H9 (cell line): ENCODE measurements at regions not wholly inside any gene's neighbourhood (a gene's known extent, or its start where the extent isn't known, plus 50 kb on each side); places are given as distances from the start of the nearest gene placed in this dataset.

ENCODE experiments used
- DNase-seq: peaks from one replicate; pipeline ENCODE4 v3.0.0-alpha.2; 2017
- H2AFZ ChIP-seq: one replicate; pipeline ENCODE4 v1.6.1; 2013; ENCODE audit warnings: mild to moderate bottlenecking, low read length, control low read depth, moderate library complexity
- H2AK5ac ChIP-seq: 2 replicates; pipeline ENCODE4 v1.6.1; 2013; ENCODE audit warnings: low read length, control low read depth, mixed read lengths; ENCODE audit not compliant: insufficient read length
- H2BK120ac ChIP-seq: one replicate; pipeline ENCODE4 v1.6.1; 2013; ENCODE audit warnings: low read depth, mild to moderate bottlenecking, low read length, control low read depth, inconsistent platforms; ENCODE audit not compliant: poor library complexity, severe bottlenecking
- H2BK12ac ChIP-seq: 2 replicates; pipeline ENCODE4 v1.6.1; 2013; ENCODE audit warnings: low read length, control low read depth, mixed read lengths, low read depth; ENCODE audit not compliant: insufficient read length
- H2BK15ac ChIP-seq: 2 replicates; pipeline ENCODE4 v1.6.1; 2013; ENCODE audit warnings: low read depth, low read length, control low read depth
- H2BK20ac ChIP-seq: one replicate; pipeline ENCODE4 v1.6.1; 2013; ENCODE audit warnings: low read depth, mild to moderate bottlenecking, low read length, control low read depth, inconsistent platforms; ENCODE audit not compliant: poor library complexity, severe bottlenecking
- H2BK5ac ChIP-seq: 2 replicates; pipeline ENCODE4 v1.6.1; 2013; ENCODE audit warnings: low read length, control low read depth, mixed read lengths; ENCODE audit not compliant: insufficient read length
- H3K14ac ChIP-seq: 2 replicates; pipeline ENCODE4 v1.6.1; 2013; ENCODE audit warnings: low read length, control low read depth; ENCODE audit not compliant: insufficient read depth
- H3K18ac ChIP-seq: 2 replicates; pipeline ENCODE4 v1.6.1; 2013; ENCODE audit warnings: low read depth, mild to moderate bottlenecking, mixed read lengths, low read length, control low read depth; ENCODE audit not compliant: insufficient read length
- H3K23ac ChIP-seq: 2 replicates; pipeline ENCODE4 v1.6.1; 2013; ENCODE audit warnings: low read length, control low read depth, mixed read lengths, low read depth; ENCODE audit not compliant: insufficient read length
- H3K23me2 ChIP-seq: 2 replicates; pipeline ENCODE4 v1.6.1; 2013; ENCODE audit warnings: low read depth, mild to moderate bottlenecking, mixed read lengths, low read length, control low read depth; ENCODE audit not compliant: insufficient read length, poor library complexity, severe bottlenecking
- H3K27ac ChIP-seq: 2 replicates; pipeline ENCODE4 v1.5.1; 2013; ENCODE audit warnings: low read length, control low read depth, mixed read lengths, low read depth; ENCODE audit not compliant: insufficient read length
- H3K27me3 ChIP-seq: 2 replicates; pipeline ENCODE4 v1.6.1; 2013; ENCODE audit warnings: low read length, control low read depth, inconsistent platforms; ENCODE audit not compliant: insufficient read depth
- H3K4ac ChIP-seq: 2 replicates; pipeline ENCODE4 v1.6.1; 2013; ENCODE audit warnings: low read depth, mild to moderate bottlenecking, control low read depth, inconsistent platforms, low read length, moderate library complexity
- H3K4me1 ChIP-seq: 2 replicates; pipeline ENCODE4 v1.6.1; 2013; ENCODE audit warnings: low read length, control low read depth, inconsistent platforms; ENCODE audit not compliant: insufficient read depth
- H3K4me2 ChIP-seq: 2 replicates; pipeline ENCODE4 v1.6.1; 2013; ENCODE audit warnings: low read length, control low read depth, mixed read lengths; ENCODE audit not compliant: insufficient read length, insufficient read depth
- H3K56ac ChIP-seq: 2 replicates; pipeline ENCODE4 v1.6.1; 2013; ENCODE audit warnings: low read depth, mild to moderate bottlenecking, mixed read lengths, low read length, control low read depth; ENCODE audit not compliant: insufficient read length
- H3K79me1 ChIP-seq: 2 replicates; pipeline ENCODE4 v1.6.1; 2013; ENCODE audit warnings: low read depth, mild to moderate bottlenecking, moderate library complexity, low read length, control low read depth, inconsistent platforms; ENCODE audit not compliant: insufficient read depth, poor library complexity, severe bottlenecking
- H3K79me2 ChIP-seq: 2 replicates; pipeline ENCODE4 v1.6.1; 2013; ENCODE audit warnings: low read length, control low read depth, inconsistent platforms; ENCODE audit not compliant: insufficient read depth
- H3K9ac ChIP-seq: 2 replicates; pipeline ENCODE4 v1.6.1; 2013; ENCODE audit warnings: low read length, control low read depth, mixed read lengths; ENCODE audit not compliant: insufficient read length; ENCODE audit errors: extremely low read depth
- H3K9me3 ChIP-seq: one replicate; pipeline ENCODE4 v1.6.1; 2013; ENCODE audit warnings: low read depth, low read length, inconsistent platforms; ENCODE audit not compliant: control insufficient read depth
- H3T11ph ChIP-seq: one replicate; pipeline ENCODE4 v1.6.1; 2013; ENCODE audit warnings: mild to moderate bottlenecking, low read length, control low read depth, inconsistent platforms
- H4K20me1 ChIP-seq: one replicate; pipeline ENCODE4 v1.6.1; 2013; ENCODE audit not compliant: control insufficient read depth, insufficient read length, insufficient read depth
- H4K5ac ChIP-seq: 2 replicates; pipeline ENCODE4 v1.6.1; 2013; ENCODE audit warnings: low read depth, mild to moderate bottlenecking, mixed read lengths, low read length, control low read depth; ENCODE audit not compliant: insufficient read length
- H4K8ac ChIP-seq: replicated peaks from 2 replicates; pipeline ENCODE4 v1.6.1; 2013; ENCODE audit warnings: low read length, control low read depth, mixed read lengths, low read depth; ENCODE audit not compliant: insufficient read length
- H4K91ac ChIP-seq: 2 replicates; pipeline ENCODE4 v1.6.1; 2013; ENCODE audit warnings: low read depth, mild to moderate bottlenecking, moderate library complexity, mixed read lengths, low read length, control low read depth; ENCODE audit not compliant: insufficient read length
- H3K27ac Mint-ChIP-seq, 3 experiments: 2 replicates in 2 of 3; 3 replicates in 1 of 3; pipeline ENCODE4 v1.8.0; 2020 to 2021; ENCODE audit warnings: mixed read lengths in 3 of 3, mild to moderate bottlenecking in 1 of 3, moderate library complexity in 1 of 3
- H3K27me3 Mint-ChIP-seq: 2 replicates; pipeline ENCODE4 v1.8.0; 2021; ENCODE audit warnings: low read depth, mild to moderate bottlenecking, moderate library complexity, mixed read lengths
- H3K36me3 Mint-ChIP-seq, 3 experiments: 2 replicates in 2 of 3; 3 replicates in 1 of 3; pipeline ENCODE4 v1.8.0; 2020 to 2021; ENCODE audit warnings: low read depth in 3 of 3, mixed read lengths in 3 of 3; ENCODE audit not compliant: insufficient read depth in 1 of 3
- H3K4me1 Mint-ChIP-seq, 2 experiments: 2 replicates each; pipeline ENCODE4 v1.8.0; 2020; ENCODE audit warnings: mixed read lengths in 2 of 2
- H3K4me3 Mint-ChIP-seq, 2 experiments: 2 replicates in 1 of 2; 3 replicates in 1 of 2; pipeline ENCODE4 v1.8.0; 2020 to 2021; ENCODE audit warnings: mild to moderate bottlenecking in 2 of 2, mixed read lengths in 2 of 2, moderate library complexity in 1 of 2
- H3K9me3 Mint-ChIP-seq, 2 experiments: 2 replicates in 1 of 2; 3 replicates in 1 of 2; pipeline ENCODE4 v1.8.0; 2020; ENCODE audit warnings: mild to moderate bottlenecking in 2 of 2, mixed read lengths in 2 of 2, moderate library complexity in 1 of 2
- TF ChIP-seq, protein P1 (sequence below): fragments of 200-600 bp; sonication (generic); conservative IDR thresholded peaks from 3 replicates; pipeline ENCODE4 v1.8.0; 2021; ENCODE audit warnings: antibody characterized with exemption, mild to moderate bottlenecking

GRCh38 chr3:181040030-181040429 lies 50.5 kb upstream of the DNAJC19 start:
- no peak overlapping the region for H3K4me2 ChIP-seq
- no peaks in the 10 kb centered on the region for H3K79me1 ChIP-seq
- Mint-ChIP-seq H3K4me3 (no peak overlapping the region), H3K36me3 (peaks cover 3 to 12% (median 4%) of the 10 kb centered on the region in 3 experiments; a peak in 4 of 7 replicates), H3K27me3 (peaks cover under 1% of the 10 kb centered on the region; the same call in 1 of the 2 replicates), H3K4me1 (no peaks in the 10 kb centered on the region), H3K9me3 (peaks cover 18 to 19% of the 10 kb centered on the region in 2 experiments; a peak in 4 of 5 replicates), H3K27ac (no peak overlapping the region)
- no peak overlapping the region for H3K14ac ChIP-seq
- H3K79me2 ChIP-seq: no peaks in the 10 kb centered on the region
- H3K23ac ChIP-seq: no peak overlapping the region
- H3K4ac ChIP-seq: no peak overlapping the region
- no peaks in the 10 kb centered on the region for H3K27me3 ChIP-seq
- no peak overlapping the region for H3K18ac ChIP-seq
- H4K8ac ChIP-seq: no peak overlapping the region
- no peak overlapping the region for H2BK5ac ChIP-seq
- no peak overlapping the region for H2BK20ac ChIP-seq
- H3K56ac ChIP-seq: no peak overlapping the region
- TF ChIP-seq, protein P1, sequence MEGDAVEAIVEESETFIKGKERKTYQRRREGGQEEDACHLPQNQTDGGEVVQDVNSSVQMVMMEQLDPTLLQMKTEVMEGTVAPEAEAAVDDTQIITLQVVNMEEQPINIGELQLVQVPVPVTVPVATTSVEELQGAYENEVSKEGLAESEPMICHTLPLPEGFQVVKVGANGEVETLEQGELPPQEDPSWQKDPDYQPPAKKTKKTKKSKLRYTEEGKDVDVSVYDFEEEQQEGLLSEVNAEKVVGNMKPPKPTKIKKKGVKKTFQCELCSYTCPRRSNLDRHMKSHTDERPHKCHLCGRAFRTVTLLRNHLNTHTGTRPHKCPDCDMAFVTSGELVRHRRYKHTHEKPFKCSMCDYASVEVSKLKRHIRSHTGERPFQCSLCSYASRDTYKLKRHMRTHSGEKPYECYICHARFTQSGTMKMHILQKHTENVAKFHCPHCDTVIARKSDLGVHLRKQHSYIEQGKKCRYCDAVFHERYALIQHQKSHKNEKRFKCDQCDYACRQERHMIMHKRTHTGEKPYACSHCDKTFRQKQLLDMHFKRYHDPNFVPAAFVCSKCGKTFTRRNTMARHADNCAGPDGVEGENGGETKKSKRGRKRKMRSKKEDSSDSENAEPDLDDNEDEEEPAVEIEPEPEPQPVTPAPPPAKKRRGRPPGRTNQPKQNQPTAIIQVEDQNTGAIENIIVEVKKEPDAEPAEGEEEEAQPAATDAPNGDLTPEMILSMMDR: no peak
- H4K20me1 ChIP-seq: no peaks in the 10 kb centered on the region
- H3T11ph ChIP-seq: no peak overlapping the region
- no peak overlapping the region for H3K27ac ChIP-seq
- DNase-seq: no peak
- H3K4me1 ChIP-seq: no peaks in the 10 kb centered on the region
- H2BK120ac ChIP-seq: no peak overlapping the region
- no peak overlapping the region for H2BK12ac ChIP-seq
- no peak overlapping the region for H2AK5ac ChIP-seq
- H2AFZ ChIP-seq: no peak overlapping the region
- no peaks in the 10 kb centered on the region for H3K9me3 ChIP-seq
- no peak overlapping the region for H4K5ac ChIP-seq
- H4K91ac ChIP-seq: no peak overlapping the region
- no peaks in the 10 kb centered on the region for H3K23me2 ChIP-seq
- no peak overlapping the region for H2BK15ac ChIP-seq
- no peak overlapping the region for H3K9ac ChIP-seq
